Uterus (tissue), 2 donors: ENCODE measurements at regions not wholly inside any gene's neighbourhood (a gene's known extent, or its start where the extent isn't known, plus 50 kb on each side); places are given as distances from the start of the nearest gene placed in this dataset.

Experiments
- CTCF ChIP-seq, 4 experiments: fragments of 200-600 bp in 2 of 4; fragments of 450-650 bp in 2 of 4; sonication (generic) in 2 of 4; IDR thresholded peaks; one replicate each; pipeline ENCODE4 v1.5.1; 2016 to 2019; ENCODE audit warnings: antibody characterized with exemption in 4 of 4, mild to moderate bottlenecking in 2 of 4, moderate library complexity in 1 of 4
- POLR2A ChIP-seq, 2 donors: fragments of 450-650 bp; IDR thresholded peaks; one replicate each; pipeline ENCODE4 v1.6.1; 2016; ENCODE audit warnings: antibody characterized with exemption in 2 of 2, mild to moderate bottlenecking in 1 of 2, moderate library complexity in 1 of 2

DNA sequence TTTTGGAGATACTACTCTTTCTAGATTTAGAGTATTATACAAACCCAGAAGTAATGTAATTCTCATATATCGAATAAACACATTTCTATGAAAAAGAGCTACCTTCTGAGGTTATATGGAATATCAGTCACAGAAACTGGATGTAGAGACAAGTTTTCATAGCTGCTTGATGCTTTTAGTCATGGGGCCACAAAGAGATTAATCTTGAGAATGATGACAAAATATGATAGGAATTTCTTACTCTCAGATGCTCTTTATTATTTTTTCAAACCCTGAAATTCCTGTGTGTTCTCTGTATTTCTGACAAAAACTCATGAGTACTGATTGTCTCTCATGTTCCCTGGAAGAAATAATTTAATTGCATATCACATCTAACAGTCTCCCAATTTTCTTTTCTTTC lies 662.5 kb downstream of the RAPGEF2 start:
- no peak for TF ChIP-seq CTCF (IDR thresholded peaks at IDR 0.05)
- TF ChIP-seq POLR2A (IDR thresholded peaks at IDR 0.05) = no peak
